OCI-LY1 (cell line): ENCODE measurements at regions not wholly inside any gene's neighbourhood (a gene's known extent, or its start where the extent isn't known, plus 50 kb on each side); places are given as distances from the start of the nearest gene placed in this dataset.

Experiments used
- H2AFZ ChIP-seq: fragments of 200-600 bp; sonication (generic), shearing (Covaris generic); 2 replicates; pipeline ENCODE4 v1.6.0; 2014; ENCODE audit warnings: antibody characterized with exemption, mild to moderate bottlenecking, low read length
- H3F3A ChIP-seq: fragments of 200-600 bp; sonication (generic), shearing (Covaris generic); 2 replicates; pipeline ENCODE4 v1.6.0; 2014; ENCODE audit warnings: mild to moderate bottlenecking, antibody characterized with exemption, low read length, moderate library complexity; ENCODE audit not compliant: insufficient read depth
- H3K27ac ChIP-seq: fragments of 200-600 bp; sonication (generic); 2 replicates; pipeline ENCODE4 v1.5.1; 2014; ENCODE audit warnings: low read length, mixed run types, mild to moderate bottlenecking, low read depth; ENCODE audit not compliant: poor library complexity, severe bottlenecking
- H3K27me3 ChIP-seq: fragments of 200-600 bp; sonication (generic); 2 replicates; pipeline ENCODE4 v1.6.0; 2014; ENCODE audit warnings: antibody characterized with exemption, mild to moderate bottlenecking, low read length, moderate library complexity; ENCODE audit not compliant: insufficient read depth
- H3K36me3 ChIP-seq: fragments of 200-600 bp; sonication (generic); 2 replicates; pipeline ENCODE4 v1.6.1; 2014; ENCODE audit warnings: mild to moderate bottlenecking, antibody characterized with exemption, low read length, moderate library complexity, mixed read lengths; ENCODE audit not compliant: insufficient read depth
- H3K4me1 ChIP-seq: fragments of 200-600 bp; sonication (generic); 2 replicates; pipeline ENCODE4 v1.5.1; 2014; ENCODE audit warnings: mild to moderate bottlenecking, low read length, moderate library complexity; ENCODE audit not compliant: insufficient read depth, severe bottlenecking
- H3K4me2 ChIP-seq: fragments of 200-600 bp; sonication (generic), shearing (Covaris generic); 2 replicates; pipeline ENCODE4 v1.6.1; 2014; ENCODE audit warnings: low read length
- H3K4me3 ChIP-seq: fragments of 200-600 bp; sonication (generic); 2 replicates; pipeline ENCODE4 v1.5.1; 2014; ENCODE audit warnings: low read length, low read depth, mild to moderate bottlenecking, mixed read lengths; ENCODE audit not compliant: poor library complexity, severe bottlenecking
- H3K79me2 ChIP-seq: fragments of 200-600 bp; shearing (Covaris generic); 2 replicates; pipeline ENCODE4 v1.6.1; 2016; ENCODE audit warnings: mixed run types, low read length, mixed read lengths; ENCODE audit not compliant: insufficient read depth
- H3K9ac ChIP-seq: fragments of 200-600 bp; sonication (generic), shearing (Covaris generic); 2 replicates; pipeline ENCODE4 v1.6.1; 2014; ENCODE audit warnings: mild to moderate bottlenecking, low read length, mixed read lengths
- H3K9me2 ChIP-seq: fragments of 200-600 bp; sonication (generic), shearing (Covaris generic); 2 replicates; pipeline ENCODE4 v1.6.1; 2014; ENCODE audit warnings: low read depth, mild to moderate bottlenecking, low read length, mixed read lengths
- H3K9me3 ChIP-seq: fragments of 200-600 bp; shearing (Covaris generic); 2 replicates; pipeline ENCODE4 v1.6.1; 2014; ENCODE audit warnings: low read length, mixed read lengths
- H4K20me1 ChIP-seq: fragments of 200-600 bp; sonication (generic), shearing (Covaris generic); 2 replicates; pipeline ENCODE4 v1.6.0; 2016; ENCODE audit warnings: mild to moderate bottlenecking, low read length; ENCODE audit not compliant: insufficient read depth
- EZH2 ChIP-seq: fragments of 200-600 bp; sonication (generic), shearing (Covaris generic); IDR thresholded peaks from 2 replicates; pipeline ENCODE4 v1.8.0; 2017; ENCODE audit warnings: borderline replicate concordance, mixed run types, mild to moderate bottlenecking, antibody characterized with exemption, low read length, moderate library complexity, mixed read lengths
- TF ChIP-seq, protein P1 (sequence below): fragments of 200-600 bp; sonication (generic), shearing (Covaris generic); IDR thresholded peaks from 2 replicates; pipeline ENCODE4 v1.5.1; 2017; ENCODE audit warnings: mild to moderate bottlenecking, antibody characterized with exemption, low read length, moderate library complexity, mixed read lengths

DNA sequence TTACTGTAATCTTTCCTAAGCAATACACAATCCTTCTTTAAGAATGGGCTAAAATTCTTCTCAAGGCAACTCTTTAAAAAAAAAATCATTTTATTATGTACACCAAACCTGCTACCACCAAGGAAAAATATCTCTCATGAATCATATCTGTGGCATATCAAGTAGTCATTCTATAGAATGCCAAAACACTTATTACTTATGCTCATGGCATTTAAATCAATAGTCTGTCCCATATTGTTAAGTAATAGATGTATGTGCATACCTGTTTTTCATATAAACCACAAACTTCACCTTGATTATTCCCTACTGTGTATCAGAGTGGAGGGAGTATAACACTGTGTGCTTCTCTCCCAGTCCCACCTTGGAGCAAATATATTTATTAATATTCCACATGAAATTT is 95.8 kb upstream of the SETBP1 start:
- no peaks in the 10 kb centered on the region for H3K27me3 ChIP-seq
- no peaks in the 10 kb centered on the region for H3K9me2 ChIP-seq
- no peak overlapping the region for H3K4me2 ChIP-seq
- no peaks in the 10 kb centered on the region for H3K4me1 ChIP-seq
- H3K9me3 ChIP-seq = no peaks in the 10 kb centered on the region
- H2AFZ ChIP-seq = no peak overlapping the region
- no peaks in the 10 kb centered on the region for H3K36me3 ChIP-seq
- H3K79me2 ChIP-seq = no peaks in the 10 kb centered on the region
- H3K27ac ChIP-seq = no peak overlapping the region
- no peaks in the 10 kb centered on the region for H4K20me1 ChIP-seq
- no peak for TF ChIP-seq EZH2
- TF ChIP-seq, protein P1, sequence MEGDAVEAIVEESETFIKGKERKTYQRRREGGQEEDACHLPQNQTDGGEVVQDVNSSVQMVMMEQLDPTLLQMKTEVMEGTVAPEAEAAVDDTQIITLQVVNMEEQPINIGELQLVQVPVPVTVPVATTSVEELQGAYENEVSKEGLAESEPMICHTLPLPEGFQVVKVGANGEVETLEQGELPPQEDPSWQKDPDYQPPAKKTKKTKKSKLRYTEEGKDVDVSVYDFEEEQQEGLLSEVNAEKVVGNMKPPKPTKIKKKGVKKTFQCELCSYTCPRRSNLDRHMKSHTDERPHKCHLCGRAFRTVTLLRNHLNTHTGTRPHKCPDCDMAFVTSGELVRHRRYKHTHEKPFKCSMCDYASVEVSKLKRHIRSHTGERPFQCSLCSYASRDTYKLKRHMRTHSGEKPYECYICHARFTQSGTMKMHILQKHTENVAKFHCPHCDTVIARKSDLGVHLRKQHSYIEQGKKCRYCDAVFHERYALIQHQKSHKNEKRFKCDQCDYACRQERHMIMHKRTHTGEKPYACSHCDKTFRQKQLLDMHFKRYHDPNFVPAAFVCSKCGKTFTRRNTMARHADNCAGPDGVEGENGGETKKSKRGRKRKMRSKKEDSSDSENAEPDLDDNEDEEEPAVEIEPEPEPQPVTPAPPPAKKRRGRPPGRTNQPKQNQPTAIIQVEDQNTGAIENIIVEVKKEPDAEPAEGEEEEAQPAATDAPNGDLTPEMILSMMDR = no peak
- H3K4me3 ChIP-seq = no peak overlapping the region
- no peak overlapping the region for H3K9ac ChIP-seq
- H3F3A ChIP-seq = no peaks in the 10 kb centered on the region

DNA sequence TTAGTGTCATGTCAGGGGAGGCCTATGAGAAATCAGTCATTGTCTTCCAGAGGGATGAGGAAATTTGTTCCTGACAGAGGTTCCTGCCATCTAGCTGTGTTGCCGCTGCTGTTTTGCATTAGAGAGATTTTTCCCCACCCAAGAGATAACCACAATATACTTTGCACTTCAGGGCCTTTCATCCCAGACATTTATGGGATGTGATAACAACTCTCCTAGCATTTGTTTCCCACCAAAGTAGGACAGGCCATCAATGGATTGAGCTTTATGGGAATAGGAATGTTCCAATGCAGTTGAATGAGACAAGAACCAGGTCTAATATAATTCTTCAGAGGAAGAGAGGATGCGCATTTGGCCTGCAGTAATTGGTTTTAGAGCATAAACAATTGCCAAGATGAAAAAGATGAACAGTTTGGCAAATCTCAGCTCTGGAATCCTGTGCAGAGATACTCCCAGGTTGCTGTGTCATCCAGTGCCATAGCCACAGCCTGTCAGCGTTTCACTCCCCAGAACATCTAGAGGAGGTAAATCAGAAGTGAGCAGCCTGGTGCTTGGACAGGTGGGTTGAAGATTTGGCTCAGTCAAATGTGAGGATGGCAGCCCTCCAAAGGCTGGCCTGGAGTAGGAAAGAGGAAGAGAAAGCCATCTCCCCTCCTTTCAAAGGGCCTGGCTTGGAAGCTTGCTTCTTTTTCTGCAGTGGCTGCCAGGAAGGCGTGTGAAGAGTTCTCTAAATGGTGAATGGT is 93.7 kb upstream of the SETBP1 start:
- TF ChIP-seq, protein P1 = no peak
- TF ChIP-seq EZH2 = no peak
- Histone ChIP-seq H3K9ac (no peak overlapping the region), H3K27me3 (no peaks in the 10 kb centered on the region), H3K4me1 (no peaks in the 10 kb centered on the region), H2AFZ (no peak overlapping the region), H3K9me3 (no peaks in the 10 kb centered on the region), H3K4me2 (no peak overlapping the region), H3K4me3 (no peak overlapping the region), H3F3A (no peaks in the 10 kb centered on the region), H3K36me3 (no peaks in the 10 kb centered on the region), H3K9me2 (no peaks in the 10 kb centered on the region), H3K27ac (no peak overlapping the region), H4K20me1 (no peaks in the 10 kb centered on the region), H3K79me2 (no peaks in the 10 kb centered on the region)

DNA sequence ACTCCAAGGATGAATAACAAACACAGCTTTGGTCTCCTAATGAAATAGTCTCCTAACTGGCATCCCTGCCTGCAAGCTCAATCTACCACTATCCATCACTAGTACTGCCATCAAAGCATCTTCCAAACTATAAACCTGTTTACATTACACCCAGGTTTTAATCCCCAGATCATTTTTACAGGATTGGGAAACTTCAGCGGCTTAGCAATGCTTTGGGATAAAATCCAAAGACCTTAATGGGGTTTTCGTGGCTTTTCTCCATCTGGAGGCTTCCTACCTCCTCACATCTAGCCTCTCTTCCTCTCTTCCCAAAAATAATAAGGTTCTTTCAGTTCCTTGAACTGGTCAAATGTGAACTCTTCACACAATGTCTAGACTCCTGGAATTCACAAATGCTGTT is 92.2 kb upstream of the SETBP1 start:
- Histone ChIP-seq H3K9me2 (no peaks in the 10 kb centered on the region), H3K4me2 (no peak overlapping the region), H3K4me1 (no peaks in the 10 kb centered on the region), H4K20me1 (no peaks in the 10 kb centered on the region), H3K79me2 (no peaks in the 10 kb centered on the region), H3K36me3 (no peaks in the 10 kb centered on the region), H3K27ac (no peak overlapping the region), H3F3A (no peaks in the 10 kb centered on the region), H3K27me3 (no peaks in the 10 kb centered on the region), H2AFZ (no peak overlapping the region), H3K9ac (no peak overlapping the region), H3K9me3 (no peaks in the 10 kb centered on the region), H3K4me3 (no peak overlapping the region)
- TF ChIP-seq, protein P1 = no peak
- no peak for TF ChIP-seq EZH2
